Neural progenitor cell (in vitro differentiated cells): ENCODE measurements at regions not wholly inside any gene's neighbourhood (a gene's known extent, or its start where the extent isn't known, plus 50 kb on each side); places are given as distances from the start of the nearest gene placed in this dataset.

ENCODE experiments used
- DNase-seq: peaks from one replicate; pipeline ENCODE4 v3.0.0-alpha.2; 2016; ENCODE audit warnings: low spot score
- H2AFZ ChIP-seq: fragments of 200-600 bp; sonication (generic); replicated peaks from 2 replicates; pipeline ENCODE4 v1.6.1; 2016; ENCODE audit warnings: antibody characterized with exemption
- H3F3A ChIP-seq: fragments of 200-600 bp; sonication (generic); 2 replicates; pipeline ENCODE4 v1.6.1; 2016; ENCODE audit warnings: antibody characterized with exemption, low read depth
- H3K27ac ChIP-seq: fragments of 200-600 bp; sonication (generic); 2 replicates; pipeline ENCODE4 v1.5.1; 2016; ENCODE audit warnings: mild to moderate bottlenecking
- H3K27me3 ChIP-seq: fragments of 200-600 bp; sonication (generic); 2 replicates; pipeline ENCODE4 v1.6.1; 2016; ENCODE audit warnings: mild to moderate bottlenecking, moderate library complexity
- H3K36me3 ChIP-seq: fragments of 200-600 bp; sonication (generic); 2 replicates; pipeline ENCODE4 v1.5.1; 2016
- H3K4me1 ChIP-seq: fragments of 200-600 bp; sonication (generic); 2 replicates; pipeline ENCODE4 v1.6.1; 2016; ENCODE audit warnings: mixed run types
- H3K4me2 ChIP-seq: fragments of 200-600 bp; sonication (generic); 2 replicates; pipeline ENCODE4 v1.6.1; 2016
- H3K4me3 ChIP-seq: fragments of 200-600 bp; sonication (generic); 2 replicates; pipeline ENCODE4 v1.5.1; 2016
- H3K79me2 ChIP-seq: fragments of 200-600 bp; sonication (generic); 2 replicates; pipeline ENCODE4 v1.6.1; 2016; ENCODE audit warnings: low read depth
- H3K9ac ChIP-seq: fragments of 200-600 bp; sonication (generic); 2 replicates; pipeline ENCODE4 v1.6.1; 2016
- H3K9me3 ChIP-seq: fragments of 200-600 bp; sonication (generic); 2 replicates; pipeline ENCODE4 v1.5.1; 2016; ENCODE audit warnings: low read depth
- H4K20me1 ChIP-seq: fragments of 200-600 bp; sonication (generic); 2 replicates; pipeline ENCODE4 v1.6.1; 2016; ENCODE audit warnings: low read depth
- H3K27ac Mint-ChIP-seq: 3 replicates; pipeline ENCODE4 v1.8.0; 2021; ENCODE audit warnings: mixed read lengths
- H3K27me3 Mint-ChIP-seq: 2 replicates; pipeline ENCODE4 v1.8.0; 2022; ENCODE audit warnings: low read depth, mild to moderate bottlenecking, inconsistent platforms, moderate library complexity, mixed read lengths; ENCODE audit not compliant: insufficient read depth
- H3K36me3 Mint-ChIP-seq: 3 replicates; pipeline ENCODE4 v1.8.0; 2021; ENCODE audit warnings: mixed read lengths
- H3K4me1 Mint-ChIP-seq: 3 replicates; pipeline ENCODE4 v1.8.0; 2021; ENCODE audit warnings: mixed read lengths
- H3K4me3 Mint-ChIP-seq: 3 replicates; pipeline ENCODE4 v1.8.0; 2021; ENCODE audit warnings: mild to moderate bottlenecking, moderate library complexity, mixed read lengths
- H3K9me3 Mint-ChIP-seq: 3 replicates; pipeline ENCODE4 v1.8.0; 2020; ENCODE audit warnings: mixed read lengths
- EZH2 ChIP-seq: fragments of 200-600 bp; sonication (generic); IDR thresholded peaks from 2 replicates; pipeline ENCODE4 v1.6.1; 2017; ENCODE audit warnings: antibody characterized with exemption, mild to moderate bottlenecking, moderate library complexity
- EZH2phosphoT487 ChIP-seq: fragments of 200-600 bp; sonication (generic); IDR thresholded peaks from 2 replicates; pipeline ENCODE4 v1.6.1; 2017; ENCODE audit warnings: antibody characterized with exemption
- TF ChIP-seq, protein P1 (sequence below): fragments of 200-600 bp; sonication (generic); IDR thresholded peaks from 2 replicates; pipeline ENCODE4 v1.5.1; 2017; ENCODE audit warnings: antibody characterized with exemption, mild to moderate bottlenecking

DNA sequence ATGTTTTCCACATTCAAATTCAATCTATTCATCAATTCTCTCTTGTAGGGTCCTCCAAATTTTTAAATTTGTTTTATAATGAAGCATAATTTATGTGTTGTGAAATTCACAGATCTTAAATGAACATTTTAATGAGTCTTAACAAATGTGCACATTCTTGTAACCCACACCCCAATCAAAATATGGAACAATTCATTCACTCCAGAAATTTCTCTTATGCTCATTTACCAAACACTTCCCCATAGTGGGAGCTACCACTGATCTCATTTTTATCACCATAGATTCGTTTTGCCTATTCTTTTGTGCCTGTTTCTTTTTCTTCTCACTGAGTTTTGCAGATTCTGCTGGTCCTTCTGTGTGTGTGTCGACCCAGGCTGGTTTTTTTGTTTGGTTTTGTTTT lies 664.1 kb downstream of the EFNB2 start:
- no peak overlapping the region for H3K27ac ChIP-seq
- H3K4me1 ChIP-seq = no peaks in the 10 kb centered on the region
- no peaks in the 10 kb centered on the region for H3K4me1 Mint-ChIP-seq
- no peak overlapping the region for H3K4me3 ChIP-seq
- no peaks in the 10 kb centered on the region for H3K27me3 ChIP-seq
- H3K9me3 ChIP-seq = no peaks in the 10 kb centered on the region
- H4K20me1 ChIP-seq = no peaks in the 10 kb centered on the region
- no peak overlapping the region for H3K9ac ChIP-seq
- no peaks in the 10 kb centered on the region for H3K9me3 Mint-ChIP-seq
- H3K4me3 Mint-ChIP-seq = no peak overlapping the region
- H3K36me3 Mint-ChIP-seq = no peaks in the 10 kb centered on the region
- no peak for TF ChIP-seq EZH2
- TF ChIP-seq, protein P1, sequence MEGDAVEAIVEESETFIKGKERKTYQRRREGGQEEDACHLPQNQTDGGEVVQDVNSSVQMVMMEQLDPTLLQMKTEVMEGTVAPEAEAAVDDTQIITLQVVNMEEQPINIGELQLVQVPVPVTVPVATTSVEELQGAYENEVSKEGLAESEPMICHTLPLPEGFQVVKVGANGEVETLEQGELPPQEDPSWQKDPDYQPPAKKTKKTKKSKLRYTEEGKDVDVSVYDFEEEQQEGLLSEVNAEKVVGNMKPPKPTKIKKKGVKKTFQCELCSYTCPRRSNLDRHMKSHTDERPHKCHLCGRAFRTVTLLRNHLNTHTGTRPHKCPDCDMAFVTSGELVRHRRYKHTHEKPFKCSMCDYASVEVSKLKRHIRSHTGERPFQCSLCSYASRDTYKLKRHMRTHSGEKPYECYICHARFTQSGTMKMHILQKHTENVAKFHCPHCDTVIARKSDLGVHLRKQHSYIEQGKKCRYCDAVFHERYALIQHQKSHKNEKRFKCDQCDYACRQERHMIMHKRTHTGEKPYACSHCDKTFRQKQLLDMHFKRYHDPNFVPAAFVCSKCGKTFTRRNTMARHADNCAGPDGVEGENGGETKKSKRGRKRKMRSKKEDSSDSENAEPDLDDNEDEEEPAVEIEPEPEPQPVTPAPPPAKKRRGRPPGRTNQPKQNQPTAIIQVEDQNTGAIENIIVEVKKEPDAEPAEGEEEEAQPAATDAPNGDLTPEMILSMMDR = no peak
- no peak for TF ChIP-seq EZH2phosphoT487
- no peak overlapping the region for H3K4me2 ChIP-seq
- no peaks in the 10 kb centered on the region for H3K36me3 ChIP-seq
- H3K27me3 Mint-ChIP-seq = no peaks in the 10 kb centered on the region
- no peak overlapping the region for H3K27ac Mint-ChIP-seq
- DNase-seq = no peak
- H2AFZ ChIP-seq = no peak overlapping the region
- H3K79me2 ChIP-seq = no peaks in the 10 kb centered on the region
- no peaks in the 10 kb centered on the region for H3F3A ChIP-seq

DNA sequence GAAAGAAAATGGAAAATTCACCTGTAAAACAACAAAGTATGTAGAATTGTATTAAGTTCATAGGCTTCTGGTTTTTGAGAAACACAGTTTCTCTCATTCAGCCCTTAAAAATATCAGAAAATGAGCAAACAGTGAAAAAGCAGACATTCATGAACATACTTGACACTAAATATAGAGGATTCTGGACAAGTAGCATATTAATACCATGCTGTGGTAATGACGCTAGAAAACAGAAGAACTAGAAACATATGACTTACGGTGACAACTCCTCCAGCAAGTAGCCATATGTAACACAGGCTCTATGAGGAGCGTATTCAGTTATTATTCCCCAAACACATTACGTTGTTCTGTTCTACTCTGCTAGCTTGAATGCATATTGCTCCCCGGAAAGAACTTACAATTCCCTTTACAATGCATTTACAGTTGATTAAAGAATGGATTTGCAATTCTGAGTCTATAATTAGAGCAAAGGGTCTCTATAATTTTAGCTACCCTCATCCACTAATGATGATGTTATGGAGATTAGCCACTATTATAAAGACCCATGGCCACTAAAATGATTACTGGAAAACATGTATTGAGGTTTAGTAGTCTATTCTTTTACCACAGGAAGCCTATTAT lies 672.1 kb downstream of the EFNB2 start:
- Mint-ChIP-seq H3K4me1 (peaks cover 7% of the 10 kb centered on the region), H3K9me3 (peaks cover 1% of the 10 kb centered on the region), H3K4me3 (no peak overlapping the region), H3K27me3 (peaks cover 2% of the 10 kb centered on the region), H3K36me3 (no peaks in the 10 kb centered on the region), H3K27ac (no peak overlapping the region)
- no peaks in the 10 kb centered on the region for H3K4me1 ChIP-seq
- TF ChIP-seq, protein P1 = no peak
- no peak overlapping the region for H3K27ac ChIP-seq
- H3F3A ChIP-seq = no peaks in the 10 kb centered on the region
- H3K4me2 ChIP-seq = no peak overlapping the region
- H3K79me2 ChIP-seq = no peaks in the 10 kb centered on the region
- H3K4me3 ChIP-seq = no peak overlapping the region
- no peaks in the 10 kb centered on the region for H4K20me1 ChIP-seq
- no peak overlapping the region for H3K9ac ChIP-seq
- no peaks in the 10 kb centered on the region for H3K36me3 ChIP-seq
- no peaks in the 10 kb centered on the region for H3K27me3 ChIP-seq
- H2AFZ ChIP-seq = no peak overlapping the region
- no peaks in the 10 kb centered on the region for H3K9me3 ChIP-seq
- DNase-seq = no peak

DNA sequence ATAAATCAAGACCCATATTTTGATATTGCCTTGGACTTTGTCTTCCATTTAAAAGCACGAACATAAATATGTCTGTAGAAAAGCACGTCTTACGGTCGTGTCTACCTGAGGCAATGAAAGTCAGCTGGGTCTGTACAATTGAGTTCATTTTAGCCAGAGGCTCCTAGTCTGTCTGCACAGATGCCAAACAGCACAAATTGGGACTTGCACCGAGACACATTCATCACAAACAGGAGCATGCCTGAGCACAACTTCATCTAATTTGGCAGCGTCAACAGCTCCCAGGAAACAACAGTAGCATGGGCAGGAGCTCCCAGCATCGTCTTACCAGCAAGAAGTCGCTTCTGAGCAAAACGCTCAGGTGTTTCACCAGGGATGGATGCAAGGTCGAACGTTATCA lies 687.0 kb downstream of the EFNB2 start:
- H3K9me3 ChIP-seq = no peaks in the 10 kb centered on the region
- no peak overlapping the region for H3K4me2 ChIP-seq
- peaks cover 8% of the 10 kb centered on the region for H3K27me3 Mint-ChIP-seq
- peaks cover 6% of the 10 kb centered on the region for H3K4me1 Mint-ChIP-seq
- H3K79me2 ChIP-seq = no peaks in the 10 kb centered on the region
- H3K36me3 ChIP-seq = no peaks in the 10 kb centered on the region
- H2AFZ ChIP-seq = no peak overlapping the region
- no peak overlapping the region for H3K9ac ChIP-seq
- no peaks in the 10 kb centered on the region for H3K27me3 ChIP-seq
- no peaks in the 10 kb centered on the region for H3K4me1 ChIP-seq
- no peak for DNase-seq
- TF ChIP-seq, protein P1 = no peak
- H3K27ac Mint-ChIP-seq = no peak overlapping the region
- no peaks in the 10 kb centered on the region for H4K20me1 ChIP-seq
- peaks cover 3% of the 10 kb centered on the region for H3K9me3 Mint-ChIP-seq
- H3K4me3 ChIP-seq = no peak overlapping the region
- H3K36me3 Mint-ChIP-seq = no peaks in the 10 kb centered on the region
- H3K4me3 Mint-ChIP-seq = no peak overlapping the region
- no peak overlapping the region for H3K27ac ChIP-seq
- no peaks in the 10 kb centered on the region for H3F3A ChIP-seq
